A549 (cell line): ENCODE measurements at regions not wholly inside any gene's neighbourhood (a gene's known extent, or its start where the extent isn't known, plus 50 kb on each side); places are given as distances from the start of the nearest gene placed in this dataset.

Experiments
- CEBPB ChIP-seq, 2 experiments: fragments of >200 bp in 1 of 2; sonication (Bioruptor Twin) in 1 of 2; formaldehyde crosslinking in 1 of 2; IDR thresholded peaks; 2 replicates each; pipeline ENCODE4 v1.6.1; 2012 to 2016
- EHMT2 ChIP-seq: fragments of 200-600 bp; sonication (generic); IDR thresholded peaks from 2 replicates; pipeline ENCODE4 v1.6.1; 2016; ENCODE audit warnings: antibody characterized with exemption, low read depth, mild to moderate bottlenecking, moderate library complexity
- EP300 ChIP-seq, 2 experiments: fragments of >200 bp; sonication (Bioruptor Twin); formaldehyde crosslinking; IDR thresholded peaks; 2 replicates in 1 of 2; 3 replicates in 1 of 2; pipeline ENCODE4 v1.6.1; 2016 to 2017
- FOSB ChIP-seq: fragments of 250-450 bp; sonication (Bioruptor Pico); IDR thresholded peaks from 2 replicates; pipeline ENCODE4 v1.5.0; 2020; ENCODE audit warnings: mild to moderate bottlenecking, moderate library complexity
- HDAC2 ChIP-seq: fragments of 200-600 bp; sonication (generic); IDR thresholded peaks from 2 replicates; pipeline ENCODE4 v1.6.1; 2016
- JUNB ChIP-seq: fragments of >200 bp; sonication (Bioruptor Twin); formaldehyde crosslinking; IDR thresholded peaks from 2 replicates; pipeline ENCODE4 v1.6.1; 2016
- KDM1A ChIP-seq: fragments of 200-600 bp; sonication (generic); IDR thresholded peaks from 2 replicates; pipeline ENCODE4 v1.6.1; 2016; ENCODE audit warnings: low read depth, mild to moderate bottlenecking
- MAFK ChIP-seq: fragments of 450-650 bp; IDR thresholded peaks from 2 replicates; pipeline ENCODE4 v1.6.1; 2014; ENCODE audit not compliant: partially characterized antibody
- MAX ChIP-seq: IDR thresholded peaks from 2 replicates; pipeline ENCODE4 v1.6.1; 2012
- POLR2A ChIP-seq: IDR thresholded peaks from 2 replicates; pipeline ENCODE4 v1.6.1; 2012; ENCODE audit warnings: mild to moderate bottlenecking, low read length
- TF ChIP-seq, protein P1 (sequence below): fragments of >200 bp; sonication (Bioruptor Twin); formaldehyde crosslinking; IDR thresholded peaks from 3 replicates; pipeline ENCODE4 v1.5.1; 2016

- no peak for TF ChIP-seq POLR2A
- TF ChIP-seq HDAC2: no peak
- TF ChIP-seq, protein P1, sequence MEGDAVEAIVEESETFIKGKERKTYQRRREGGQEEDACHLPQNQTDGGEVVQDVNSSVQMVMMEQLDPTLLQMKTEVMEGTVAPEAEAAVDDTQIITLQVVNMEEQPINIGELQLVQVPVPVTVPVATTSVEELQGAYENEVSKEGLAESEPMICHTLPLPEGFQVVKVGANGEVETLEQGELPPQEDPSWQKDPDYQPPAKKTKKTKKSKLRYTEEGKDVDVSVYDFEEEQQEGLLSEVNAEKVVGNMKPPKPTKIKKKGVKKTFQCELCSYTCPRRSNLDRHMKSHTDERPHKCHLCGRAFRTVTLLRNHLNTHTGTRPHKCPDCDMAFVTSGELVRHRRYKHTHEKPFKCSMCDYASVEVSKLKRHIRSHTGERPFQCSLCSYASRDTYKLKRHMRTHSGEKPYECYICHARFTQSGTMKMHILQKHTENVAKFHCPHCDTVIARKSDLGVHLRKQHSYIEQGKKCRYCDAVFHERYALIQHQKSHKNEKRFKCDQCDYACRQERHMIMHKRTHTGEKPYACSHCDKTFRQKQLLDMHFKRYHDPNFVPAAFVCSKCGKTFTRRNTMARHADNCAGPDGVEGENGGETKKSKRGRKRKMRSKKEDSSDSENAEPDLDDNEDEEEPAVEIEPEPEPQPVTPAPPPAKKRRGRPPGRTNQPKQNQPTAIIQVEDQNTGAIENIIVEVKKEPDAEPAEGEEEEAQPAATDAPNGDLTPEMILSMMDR: no peak
- TF ChIP-seq JUNB: no peak
- TF ChIP-seq MAFK: no peak
- TF ChIP-seq FOSB (CRISPR knock-in tag): no peak
- TF ChIP-seq EHMT2: no peak
- TF ChIP-seq CEBPB (IDR thresholded peaks at IDR 0.05): no peak
- no peak for TF ChIP-seq KDM1A
- TF ChIP-seq EP300 (IDR thresholded peaks at IDR 0.05): no peak
- no peak for TF ChIP-seq MAX
These were observed 177.0 kb downstream of the REEP3 start for GRCh38 chr10:63697956-63698786.
